Mesendoderm (in vitro differentiated cells): ENCODE measurements at regions not wholly inside any gene's neighbourhood (a gene's known extent, or its start where the extent isn't known, plus 50 kb on each side); places are given as distances from the start of the nearest gene placed in this dataset.

Experiments used
- DNase-seq: peaks from one replicate; pipeline ENCODE4 v3.0.0; 2013
- H2AK5ac ChIP-seq: 2 replicates; pipeline ENCODE4 v1.6.1; 2013; ENCODE audit warnings: low read length, inconsistent platforms
- H2BK120ac ChIP-seq: 2 replicates; pipeline ENCODE4 v1.6.1; 2013; ENCODE audit warnings: low read depth, mild to moderate bottlenecking, low read length, moderate library complexity, mixed read lengths
- H2BK15ac ChIP-seq: replicated peaks from 2 replicates; pipeline ENCODE4 v1.6.1; 2013; ENCODE audit warnings: low read depth, mild to moderate bottlenecking, moderate library complexity
- H2BK5ac ChIP-seq: 2 replicates; pipeline ENCODE4 v1.6.1; 2013; ENCODE audit warnings: low read length, inconsistent platforms
- H3K18ac ChIP-seq: 2 replicates; pipeline ENCODE4 v1.6.1; 2013; ENCODE audit warnings: mild to moderate bottlenecking, low read length, mixed read lengths
- H3K23ac ChIP-seq: one replicate; pipeline ENCODE4 v1.6.1; 2013; ENCODE audit warnings: low read length
- H3K27ac ChIP-seq: 2 replicates; pipeline ENCODE4 v1.5.1; 2013; ENCODE audit warnings: low read depth, mild to moderate bottlenecking, inconsistent platforms, low read length, moderate library complexity
- H3K27me3 ChIP-seq: 2 replicates; pipeline ENCODE4 v1.6.1; 2013; ENCODE audit warnings: low read length, control low read depth, mild to moderate bottlenecking, inconsistent platforms; ENCODE audit not compliant: insufficient read depth, poor library complexity
- H3K36me3 ChIP-seq: 2 replicates; pipeline ENCODE4 v1.6.1; 2013; ENCODE audit warnings: low read length, inconsistent platforms; ENCODE audit not compliant: control insufficient read depth, insufficient read depth
- H3K4ac ChIP-seq: one replicate; pipeline ENCODE4 v1.6.1; 2013; ENCODE audit warnings: low read depth, mild to moderate bottlenecking, low read length, moderate library complexity
- H3K4me1 ChIP-seq: 2 replicates; pipeline ENCODE4 v1.6.1; 2013; ENCODE audit warnings: low read depth, low read length, inconsistent platforms; ENCODE audit not compliant: control insufficient read depth
- H3K4me2 ChIP-seq: 2 replicates; pipeline ENCODE4 v1.6.1; 2013; ENCODE audit warnings: low read length
- H3K4me3 ChIP-seq: 2 replicates; pipeline ENCODE4 v1.5.1; 2013; ENCODE audit warnings: mild to moderate bottlenecking, low read length
- H3K56ac ChIP-seq: one replicate; pipeline ENCODE4 v1.6.1; 2013; ENCODE audit warnings: low read length
- H3K79me1 ChIP-seq: 2 replicates; pipeline ENCODE4 v1.6.1; 2013; ENCODE audit warnings: low read length, inconsistent platforms
- H3K79me2 ChIP-seq: 2 replicates; pipeline ENCODE4 v1.6.1; 2013; ENCODE audit warnings: mild to moderate bottlenecking, low read length; ENCODE audit not compliant: control insufficient read depth, insufficient read depth
- H3K9ac ChIP-seq: 2 replicates; pipeline ENCODE4 v1.6.1; 2013; ENCODE audit warnings: low read length, inconsistent platforms
- H4K5ac ChIP-seq: one replicate; pipeline ENCODE4 v1.6.1; 2013; ENCODE audit warnings: low read length
- H4K8ac ChIP-seq: one replicate; pipeline ENCODE4 v1.6.1; 2013; ENCODE audit warnings: low read depth, mild to moderate bottlenecking, control low read depth, low read length, moderate library complexity
- WGBS: extraction: QIAGEN DNeasy Blood & Tissue Kit; methylation state at CpG from one replicate; pipeline ENCODE4 v1.1.7; 2013; ENCODE audit warnings: low lambda C conversion rate, missing lambda C conversion rate; ENCODE audit not compliant: insufficient coverage; ENCODE audit errors: extremely low coverage; 5-methylcytosine and 5-hydroxymethylcytosine counted together

DNA sequence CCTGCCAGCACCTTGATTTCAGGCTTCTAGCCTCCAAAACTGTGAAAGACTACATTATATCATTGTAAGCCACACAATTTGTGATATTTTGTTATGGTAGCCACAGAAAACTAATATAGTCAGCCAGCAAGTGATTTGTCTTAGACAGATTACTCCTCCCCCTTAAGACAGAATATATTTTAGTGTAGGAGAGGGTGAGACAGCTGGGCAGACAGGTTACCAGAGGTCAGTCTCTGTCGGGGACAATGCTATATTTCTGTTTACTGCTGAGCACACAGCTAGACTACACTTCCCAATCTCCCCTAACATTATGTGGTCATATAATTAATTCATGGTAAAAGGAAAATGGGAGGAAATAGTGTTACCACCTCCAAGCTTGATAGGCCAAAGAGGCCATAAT lies 185.8 kb upstream of the PIK3C3 start:
- H4K8ac ChIP-seq: no peak overlapping the region
- no peaks in the 10 kb centered on the region for H3K79me2 ChIP-seq
- no peak overlapping the region for H3K56ac ChIP-seq
- H2BK120ac ChIP-seq: no peak overlapping the region
- no peak overlapping the region for H2AK5ac ChIP-seq
- no peak overlapping the region for H3K27ac ChIP-seq
- DNase-seq: no peak
- no peak overlapping the region for H2BK5ac ChIP-seq
- no CpG with 5 or more reads among the region's 1 CpG for WGBS
- no peak overlapping the region for H3K23ac ChIP-seq
- H3K4me3 ChIP-seq: no peak overlapping the region
- no peak overlapping the region for H2BK15ac ChIP-seq
- no peaks in the 10 kb centered on the region for H3K36me3 ChIP-seq
- H3K79me1 ChIP-seq: no peaks in the 10 kb centered on the region
- no peak overlapping the region for H4K5ac ChIP-seq
- H3K18ac ChIP-seq: no peak overlapping the region
- no peak overlapping the region for H3K4me2 ChIP-seq
- no peak overlapping the region for H3K4ac ChIP-seq
- no peaks in the 10 kb centered on the region for H3K4me1 ChIP-seq
- no peaks in the 10 kb centered on the region for H3K27me3 ChIP-seq
- no peak overlapping the region for H3K9ac ChIP-seq

DNA sequence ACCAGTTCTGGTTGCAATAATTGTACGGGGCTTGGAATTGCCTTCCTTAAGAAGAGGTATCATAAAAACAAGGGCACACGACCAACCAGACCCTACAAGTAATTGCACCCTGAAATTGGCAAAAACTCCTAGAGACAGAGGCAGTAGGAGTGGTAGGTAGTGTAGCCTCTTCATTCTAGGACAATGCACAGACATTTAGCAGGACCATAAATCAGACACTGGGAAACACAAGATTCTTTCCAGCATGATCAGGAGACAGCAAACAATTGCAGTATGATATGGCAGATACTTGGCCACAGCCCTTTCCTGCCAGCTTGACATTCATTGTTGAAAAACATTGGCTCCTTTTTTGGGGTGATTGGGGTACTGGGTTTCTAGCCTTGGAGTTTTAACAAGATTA lies 186.6 kb upstream of the PIK3C3 start:
- no peak overlapping the region for H2BK120ac ChIP-seq
- WGBS: no CpG with 5 or more reads among the region's 2 CpGs
- no peak overlapping the region for H3K4me2 ChIP-seq
- no peak overlapping the region for H2AK5ac ChIP-seq
- no peaks in the 10 kb centered on the region for H3K36me3 ChIP-seq
- H3K27me3 ChIP-seq: no peaks in the 10 kb centered on the region
- no peak for DNase-seq
- no peak overlapping the region for H3K4me3 ChIP-seq
- H4K8ac ChIP-seq: no peak overlapping the region
- H2BK15ac ChIP-seq: no peak overlapping the region
- H3K79me1 ChIP-seq: no peaks in the 10 kb centered on the region
- no peak overlapping the region for H3K4ac ChIP-seq
- H3K79me2 ChIP-seq: no peaks in the 10 kb centered on the region
- no peak overlapping the region for H4K5ac ChIP-seq
- no peak overlapping the region for H3K9ac ChIP-seq
- no peak overlapping the region for H3K23ac ChIP-seq
- H2BK5ac ChIP-seq: no peak overlapping the region
- H3K56ac ChIP-seq: peak overlapping the region; percentile 2
- no peak overlapping the region for H3K18ac ChIP-seq
- no peaks in the 10 kb centered on the region for H3K4me1 ChIP-seq
- no peak overlapping the region for H3K27ac ChIP-seq

GRCh38 chr18:41767960-41768359 lies 187.1 kb upstream of the PIK3C3 start:
- Histone ChIP-seq H3K4me2 (no peak overlapping the region), H2BK5ac (no peak overlapping the region), H3K4ac (no peak overlapping the region), H3K27ac (no peak overlapping the region), H3K79me1 (no peaks in the 10 kb centered on the region), H3K79me2 (no peaks in the 10 kb centered on the region), H3K23ac (no peak overlapping the region), H3K56ac (no peak overlapping the region), H3K27me3 (no peaks in the 10 kb centered on the region), H3K9ac (no peak overlapping the region), H4K5ac (no peak overlapping the region), H3K18ac (no peak overlapping the region), H2AK5ac (no peak overlapping the region), H2BK120ac (no peak overlapping the region), H2BK15ac (no peak overlapping the region), H3K36me3 (no peaks in the 10 kb centered on the region), H3K4me1 (no peaks in the 10 kb centered on the region), H3K4me3 (no peak overlapping the region), H4K8ac (no peak overlapping the region)
- peak; percentile 63 for DNase-seq
- WGBS: no CpG with 5 or more reads among the region's 4 CpGs

DNA sequence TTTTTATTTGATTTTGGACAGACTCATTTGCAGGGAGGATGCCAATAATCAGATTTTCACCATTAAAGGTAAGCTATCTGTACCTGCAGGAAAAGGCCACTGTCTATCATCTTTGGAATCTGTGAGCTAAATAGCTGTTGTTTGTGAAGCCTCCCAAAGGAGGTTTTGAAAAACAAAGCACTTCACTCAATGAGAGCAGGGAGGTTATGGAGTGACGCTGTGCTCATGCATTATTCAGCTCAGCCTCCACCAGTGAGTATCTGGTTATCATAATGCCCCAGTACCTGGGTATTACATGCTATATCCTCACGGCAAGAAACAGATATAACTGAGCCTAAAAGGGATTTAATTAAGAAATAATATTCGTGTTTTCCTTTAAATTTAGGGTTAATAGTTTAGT lies 189.6 kb upstream of the PIK3C3 start:
- WGBS: 100% methylated on average over 1 of the region's 3 CpGs
- no peak overlapping the region for H3K23ac ChIP-seq
- H3K56ac ChIP-seq: no peak overlapping the region

DNA sequence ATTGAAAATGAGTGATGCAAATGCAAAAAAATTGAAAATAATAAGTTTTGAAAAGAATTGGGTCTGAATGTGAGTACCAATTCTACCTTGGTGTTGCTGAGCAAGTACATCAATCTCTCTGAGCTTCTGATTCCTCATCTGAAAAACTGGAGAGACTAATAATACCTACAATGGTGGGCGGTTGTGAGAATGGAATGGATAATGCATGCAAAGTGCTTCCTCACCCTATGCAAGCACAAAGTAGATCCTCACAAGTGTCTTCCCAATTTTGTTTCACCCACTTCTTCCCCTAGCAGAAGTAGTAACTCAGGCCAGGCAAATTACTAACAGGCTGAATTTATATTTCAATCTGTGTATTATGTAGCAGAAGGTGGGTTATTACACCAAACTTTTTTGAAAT lies 191.7 kb upstream of the PIK3C3 start:
- DNase-seq: no peak
- H3K23ac ChIP-seq: no peak overlapping the region
- H4K5ac ChIP-seq: no peak overlapping the region
- no peaks in the 10 kb centered on the region for H3K27me3 ChIP-seq
- no peak overlapping the region for H2AK5ac ChIP-seq
- H3K79me2 ChIP-seq: no peaks in the 10 kb centered on the region
- H3K4me1 ChIP-seq: no peaks in the 10 kb centered on the region
- H3K56ac ChIP-seq: no peak overlapping the region
- H2BK5ac ChIP-seq: no peak overlapping the region
- H2BK120ac ChIP-seq: no peak overlapping the region
- H3K9ac ChIP-seq: no peak overlapping the region
- no peak overlapping the region for H3K4ac ChIP-seq
- no peak overlapping the region for H3K18ac ChIP-seq
- no peak overlapping the region for H3K27ac ChIP-seq
- H3K36me3 ChIP-seq: no peaks in the 10 kb centered on the region
- H2BK15ac ChIP-seq: no peak overlapping the region
- H3K79me1 ChIP-seq: no peaks in the 10 kb centered on the region
- H3K4me2 ChIP-seq: no peak overlapping the region
- WGBS: no CpG with 5 or more reads among the region's 1 CpG
- no peak overlapping the region for H3K4me3 ChIP-seq
- no peak overlapping the region for H4K8ac ChIP-seq

More for the DNA sequence above, 189.6 kb upstream of the PIK3C3 start:
- Histone ChIP-seq H3K36me3 (no peaks in the 10 kb centered on the region), H3K9ac (no peak overlapping the region), H3K27me3 (no peaks in the 10 kb centered on the region), H3K18ac (no peak overlapping the region), H3K4me2 (no peak overlapping the region), H2AK5ac (no peak overlapping the region), H3K79me1 (no peaks in the 10 kb centered on the region), H2BK120ac (no peak overlapping the region), H3K27ac (no peak overlapping the region), H2BK5ac (no peak overlapping the region), H3K4me3 (no peak overlapping the region), H4K5ac (no peak overlapping the region), H3K79me2 (no peaks in the 10 kb centered on the region), H3K4me1 (no peaks in the 10 kb centered on the region), H2BK15ac (no peak overlapping the region), H3K4ac (no peak overlapping the region), H4K8ac (no peak overlapping the region)
- DNase-seq: no peak

- H3K4me2 ChIP-seq: no peak overlapping the region
- H2BK120ac ChIP-seq: no peak overlapping the region
- no peak overlapping the region for H4K8ac ChIP-seq
- H3K23ac ChIP-seq: no peak overlapping the region
- no peak overlapping the region for H2AK5ac ChIP-seq
- no CpG with 5 or more reads among the region's 2 CpGs for WGBS
- no peak overlapping the region for H3K56ac ChIP-seq
- no peaks in the 10 kb centered on the region for H3K79me2 ChIP-seq
- no peak overlapping the region for H3K4ac ChIP-seq
- no peak for DNase-seq
- no peak overlapping the region for H2BK15ac ChIP-seq
- H3K27ac ChIP-seq: no peak overlapping the region
- H3K18ac ChIP-seq: no peak overlapping the region
- H3K9ac ChIP-seq: no peak overlapping the region
- H2BK5ac ChIP-seq: no peak overlapping the region
- no peaks in the 10 kb centered on the region for H3K36me3 ChIP-seq
- no peaks in the 10 kb centered on the region for H3K27me3 ChIP-seq
- H3K4me1 ChIP-seq: no peaks in the 10 kb centered on the region
- H3K79me1 ChIP-seq: no peaks in the 10 kb centered on the region
- no peak overlapping the region for H4K5ac ChIP-seq
- H3K4me3 ChIP-seq: no peak overlapping the region
These were observed 193.6 kb upstream of the PIK3C3 start for GRCh38 chr18:41761333-41762018.
